ENCODE measurements at regions not wholly inside any gene's neighbourhood (a gene's known extent, or its start where the extent isn't known, plus 50 kb on each side); places are given as distances from the start of the nearest gene placed in this dataset.

- DNase-seq (ENCODE audit: low read depth, low spot score) = no peak
These were observed 143.3 kb upstream of the MAP3K7 start for GRCh38 chr6:90730151-90730673.

GRCh38 chr6:90729057-90729456, 142.2 kb upstream of the MAP3K7 start:
- DNase-seq (ENCODE audit: low read depth, low spot score) = no peak

GRCh38 chr6:90722648-90723047, 135.8 kb upstream of the MAP3K7 start:
- no peak for DNase-seq (ENCODE audit: low read depth, low spot score)

GRCh38 chr6:90720404-90720803, 133.5 kb upstream of the MAP3K7 start:
- DNase-seq (ENCODE audit: low read depth, low spot score) = no peak

- DNase-seq (ENCODE audit: low read depth, low spot score) = no peak
These were observed 132.7 kb upstream of the MAP3K7 start for GRCh38 chr6:90719321-90720195.

- no peak for DNase-seq (ENCODE audit: low read depth, low spot score)
These were observed 129.5 kb upstream of the MAP3K7 start for GRCh38 chr6:90716376-90716775.

GRCh38 chr6:90715093-90715655, 128.3 kb upstream of the MAP3K7 start:
- DNase-seq (ENCODE audit: low read depth, low spot score) = no peak

- DNase-seq (ENCODE audit: low read depth, low spot score) = no peak
These were observed 127.4 kb upstream of the MAP3K7 start for GRCh38 chr6:90714319-90714718.

GRCh38 chr6:90712114-90712513, 125.2 kb upstream of the MAP3K7 start:
- no peak for DNase-seq (ENCODE audit: low read depth, low spot score)

- no peak for DNase-seq (ENCODE audit: low read depth, low spot score)
These were observed 122.6 kb upstream of the MAP3K7 start for GRCh38 chr6:90709431-90709996.

- no peak for DNase-seq (ENCODE audit: low read depth, low spot score)
These were observed 121.4 kb upstream of the MAP3K7 start for GRCh38 chr6:90708206-90708737.

GRCh38 chr6:90707246-90707645, 120.4 kb upstream of the MAP3K7 start:
- no peak for DNase-seq (ENCODE audit: low read depth, low spot score)

- no peak for DNase-seq (ENCODE audit: low read depth, low spot score)
These were observed 116.5 kb upstream of the MAP3K7 start for GRCh38 chr6:90703336-90703735.

GRCh38 chr6:90701926-90702325, 115.1 kb upstream of the MAP3K7 start:
- no peak for DNase-seq (ENCODE audit: low read depth, low spot score)

GRCh38 chr6:90701146-90701781, 114.4 kb upstream of the MAP3K7 start:
- DNase-seq (ENCODE audit: low read depth, low spot score) = peak; percentile 76

GRCh38 chr6:90695316-90695715, 108.4 kb upstream of the MAP3K7 start:
- no peak for DNase-seq (ENCODE audit: low read depth, low spot score)

- no peak for DNase-seq (ENCODE audit: low read depth, low spot score)
These were observed 107.9 kb upstream of the MAP3K7 start for GRCh38 chr6:90694802-90695201.

- no peak for DNase-seq (ENCODE audit: low read depth, low spot score)
These were observed 105.0 kb upstream of the MAP3K7 start for GRCh38 chr6:90691823-90692222.

- no peak for DNase-seq (ENCODE audit: low read depth, low spot score)
These were observed 102.3 kb upstream of the MAP3K7 start for GRCh38 chr6:90689172-90689571.

- DNase-seq (ENCODE audit: low read depth, low spot score) = no peak
These were observed 101.0 kb upstream of the MAP3K7 start for GRCh38 chr6:90687775-90688380.

GRCh38 chr6:90681863-90682262, 95.0 kb upstream of the MAP3K7 start:
- DNase-seq (ENCODE audit: low read depth, low spot score) = no peak
